Right hindlimb (tissue), 1 donor: ENCODE measurements at regions not wholly inside any gene's neighbourhood (a gene's known extent, or its start where the extent isn't known, plus 50 kb on each side); places are given as distances from the start of the nearest gene placed in this dataset.

ENCODE experiments used
- DNase-seq: peaks from one replicate; pipeline ENCODE4 v3.0.0-alpha.2; 2018

GRCh38 chr16:65473699-65474098, 351.8 kb upstream of the CDH11 start:
- no peak for DNase-seq

GRCh38 chr16:65469116-65469515, 347.3 kb upstream of the CDH11 start:
- no peak for DNase-seq

GRCh38 chr16:65468133-65468532, 346.3 kb upstream of the CDH11 start:
- no peak for DNase-seq

- no peak for DNase-seq
These were observed 341.9 kb upstream of the CDH11 start for GRCh38 chr16:65463652-65464260.

- no peak for DNase-seq
These were observed 335.2 kb upstream of the CDH11 start for GRCh38 chr16:65457084-65457483.

GRCh38 chr16:65455761-65456160, 333.9 kb upstream of the CDH11 start:
- no peak for DNase-seq

GRCh38 chr16:65453646-65454045, 331.8 kb upstream of the CDH11 start:
- no peak for DNase-seq

- no peak for DNase-seq
These were observed 327.7 kb upstream of the CDH11 start for GRCh38 chr16:65449526-65449925.

GRCh38 chr16:65446427-65446826, 324.6 kb upstream of the CDH11 start:
- no peak for DNase-seq

GRCh38 chr16:65445313-65446260, 323.7 kb upstream of the CDH11 start:
- no peak for DNase-seq

- no peak for DNase-seq
These were observed 319.6 kb upstream of the CDH11 start for GRCh38 chr16:65441501-65441900.

GRCh38 chr16:65429504-65430181, 307.8 kb upstream of the CDH11 start:
- no peak for DNase-seq

- no peak for DNase-seq
These were observed 304.6 kb upstream of the CDH11 start for GRCh38 chr16:65426484-65426883.

- DNase-seq, result no peak
These were observed 301.1 kb upstream of the CDH11 start for GRCh38 chr16:65422934-65423333.

- no peak for DNase-seq
These were observed 299.7 kb upstream of the CDH11 start for GRCh38 chr16:65421596-65421995.

GRCh38 chr16:65418435-65418834, 296.6 kb upstream of the CDH11 start:
- DNase-seq, result no peak

- DNase-seq, result no peak
These were observed 293.6 kb upstream of the CDH11 start for GRCh38 chr16:65415460-65415859.

GRCh38 chr16:65414284-65414984, 292.6 kb upstream of the CDH11 start:
- DNase-seq, result no peak

GRCh38 chr16:65413861-65414260, 292.0 kb upstream of the CDH11 start:
- DNase-seq, result no peak

GRCh38 chr16:65410801-65411200, 288.9 kb upstream of the CDH11 start:
- DNase-seq, result no peak

- DNase-seq, result no peak
These were observed 287.6 kb upstream of the CDH11 start for GRCh38 chr16:65409510-65409909.

- DNase-seq, result no peak
These were observed 285.1 kb upstream of the CDH11 start for GRCh38 chr16:65406933-65407332.

- no peak for DNase-seq
These were observed 284.3 kb upstream of the CDH11 start for GRCh38 chr16:65406116-65406515.
